ENCODE measurements at regions not wholly inside any gene's neighbourhood (a gene's known extent, or its start where the extent isn't known, plus 50 kb on each side); places are given as distances from the start of the nearest gene placed in this dataset.

DNA sequence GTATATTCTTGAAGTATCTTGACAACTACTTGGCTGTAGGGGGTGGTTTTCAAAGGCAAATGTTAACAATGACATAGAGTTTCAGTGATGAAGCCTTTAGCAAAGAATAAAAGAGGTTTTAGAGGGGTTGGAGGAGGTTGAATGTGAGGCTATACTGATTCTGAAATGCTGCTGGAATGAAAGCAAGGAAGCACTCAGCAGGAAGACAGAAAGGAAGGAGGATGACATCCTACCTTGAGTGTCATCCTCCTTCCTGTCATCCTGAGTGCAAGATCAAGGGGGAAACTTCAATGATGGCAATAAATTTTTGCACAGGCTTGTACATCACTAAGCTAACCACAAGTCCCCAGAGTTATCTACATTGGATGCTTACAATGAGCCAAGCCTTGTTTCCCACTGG, 120.5 kb downstream of the APIP start:
- Histone ChIP-seq H2BK20ac (ENCODE audit: low read length) (no peak overlapping the region), H4K8ac (ENCODE audit: extremely low read depth, insufficient read depth, low read length) (no peak overlapping the region), H3K79me1 (ENCODE audit: low read depth, low read length) (no peaks in the 10 kb centered on the region), H3K4me1 (replicated peaks in 1 of 4; ENCODE audit: control insufficient read depth in 3 of 4, insufficient read depth in 4 of 4, low read length in 3 of 4) (peaks cover 0 to 5% (median 3%) of the 10 kb centered on the region in 4 experiments; a peak in 2 of 7 replicates), H2BK12ac (ENCODE audit: low read depth, low read length) (no peak overlapping the region), H3K9me3 (ENCODE audit: insufficient read depth in 2 of 2, low read depth in 1 of 2, low read length in 1 of 2) (peaks cover 5 to 7% of the 10 kb centered on the region in 2 experiments), H3K4me3 (ENCODE audit: extremely low read depth in 1 of 4, insufficient read depth in 2 of 4, low read depth in 3 of 4, low read length in 4 of 4) (no peak overlapping the region), H3K27me3 (replicated peaks in 1 of 4; ENCODE audit: control insufficient read depth in 3 of 4, extremely low read depth in 1 of 4, insufficient read depth in 3 of 4, low read length in 3 of 4) (no peaks in the 10 kb centered on the region), H2BK120ac (replicated peaks; ENCODE audit: low read depth, low read length) (no peak overlapping the region), H3K79me2 (ENCODE audit: control insufficient read depth in 1 of 2, insufficient read depth in 2 of 2, low read length in 2 of 2) (no peaks in the 10 kb centered on the region), H4K5ac (ENCODE audit: insufficient read length, low read depth, low read length) (no peak overlapping the region), H3K14ac (ENCODE audit: insufficient read length) (no peak overlapping the region), H3K56ac (replicated peaks; ENCODE audit: insufficient read length, low read depth, low read length) (no peak overlapping the region), H2AK5ac (ENCODE audit: low read depth, low read length) (no peak overlapping the region), H2BK5ac (ENCODE audit: low read depth, low read length) (no peak overlapping the region), H3K9ac (replicated peaks in 1 of 4; ENCODE audit: extremely low read depth in 1 of 4, low read depth in 3 of 4, low read length in 3 of 4) (no peak overlapping the region), H3K4me2 (ENCODE audit: insufficient read depth in 1 of 2, low read depth in 2 of 2, low read length in 2 of 2) (no peak overlapping the region), H2BK15ac (ENCODE audit: low read length) (no peak overlapping the region), H3K23me2 (ENCODE audit: low read depth, low read length) (no peaks in the 10 kb centered on the region), H2AFZ (ENCODE audit: low read length) (no peak overlapping the region), H4K91ac (replicated peaks; ENCODE audit: insufficient read length, low read length) (no peak overlapping the region), H3K23ac (ENCODE audit: insufficient read length) (no peak overlapping the region), H3K27ac (ENCODE audit: low read depth, low read length) (no peak overlapping the region), H3K18ac (ENCODE audit: extremely low read depth, low read length) (no peak overlapping the region), H4K20me1 (replicated peaks in 1 of 2; ENCODE audit: control insufficient read depth in 1 of 2, insufficient read depth in 2 of 2, low read length in 2 of 2) (no peaks in the 10 kb centered on the region), H3K4ac (replicated peaks; ENCODE audit: insufficient read length, low read depth, low read length) (no peak overlapping the region), H3K36me3 (ENCODE audit: control insufficient read depth in 2 of 4, insufficient read depth in 4 of 4, low read length in 3 of 4) (0 out of 8 replicates have a peak, but pooled peaks cover 0 to 2% (median 0%) of the 10 kb centered on the region in 4 experiments)
- ChIA-PET POLR2A (ENCODE audit: partially characterized antibody) (no interaction called here), CTCF (ENCODE audit: partially characterized antibody) (interaction anchor here (0.6 to 1.2 kb wide), 2 partner anchors 209 to 230 kb away, joined by 3 read pairs; no protein-coding TSS in a partner anchor)
- no peak for FAIRE-seq
- no peak for DNase-seq (ENCODE audit: low read depth in 1 of 2, low spot score in 2 of 2)
- no peak for TF ChIP-seq ASH2L (IDR thresholded peaks at IDR 0.05; ENCODE audit: low read length)
- TF ChIP-seq BACH1 (IDR thresholded peaks at IDR 0.05; ENCODE audit: low read length), result no peak
- TF ChIP-seq NANOG (IDR thresholded peaks at IDR 0.05; ENCODE audit: insufficient read depth, low read depth, low read length, poor library complexity, severe bottlenecking), result no peak
- no peak for TF ChIP-seq SIN3A (conservative IDR thresholded peaks at IDR 0.05 in 1 of 2, IDR thresholded peaks at IDR 0.05 in 1 of 2; ENCODE audit: low read depth in 1 of 2, low read length in 2 of 2)
- no peak for TF ChIP-seq GABPA (IDR thresholded peaks at IDR 0.05; ENCODE audit: borderline replicate concordance, insufficient read depth, low read length)
- no peak for TF ChIP-seq ZNF274 (IDR thresholded peaks at IDR 0.05; ENCODE audit: borderline replicate concordance, extremely low read depth, low read length)
- no peak for TF ChIP-seq CREB1 (IDR thresholded peaks at IDR 0.05)
- TF ChIP-seq TAF1 (IDR thresholded peaks at IDR 0.05; ENCODE audit: low read depth, low read length), result no peak
- no peak for TF ChIP-seq POU5F1 (IDR thresholded peaks at IDR 0.05; ENCODE audit: low read depth, low read length)
- TF ChIP-seq CBX5 (IDR thresholded peaks at IDR 0.05; ENCODE audit: low read depth, low read length), result no peak

Data from H1 (cell line).